Colonic mucosa (tissue), 4 donors: ENCODE measurements at regions not wholly inside any gene's neighbourhood (a gene's known extent, or its start where the extent isn't known, plus 50 kb on each side); places are given as distances from the start of the nearest gene placed in this dataset.

ENCODE experiments used
- DNase-seq: peaks from one replicate; pipeline ENCODE4 v3.0.0-alpha.2; 2020
- H3K27ac ChIP-seq: fragments of 200-600 bp; one replicate; pipeline ENCODE4 v1.8.0; 2021
- H3K27me3 ChIP-seq: fragments of 200-600 bp; one replicate; pipeline ENCODE4 v1.8.0; 2021
- H3K36me3 ChIP-seq: fragments of 200-600 bp; one replicate; pipeline ENCODE4 v1.8.0; 2021
- H3K4me1 ChIP-seq: fragments of 200-600 bp; one replicate; pipeline ENCODE4 v1.8.0; 2021; ENCODE audit warnings: mild to moderate bottlenecking
- H3K4me3 ChIP-seq: fragments of 200-600 bp; one replicate; pipeline ENCODE4 v1.8.0; 2021
- H3K9ac ChIP-seq, 2 donors: one replicate each; pipeline ENCODE4 v1.7.0; 2013; ENCODE audit warnings: control low read depth in 2 of 2, low read depth in 2 of 2, low read length in 2 of 2
- H3K9me3 ChIP-seq: fragments of 200-600 bp; one replicate; pipeline ENCODE4 v1.8.0; 2021
- intact Hi-C: fragments of 100-400 bp; cut with DNase I; formaldehyde crosslinking; loops from one replicate; pipeline ENCODE4 v1.14.1; 2022
- TF ChIP-seq, protein P1 (sequence below): fragments of 200-600 bp; IDR thresholded peaks from one replicate; pipeline ENCODE4 v1.8.0; 2022; ENCODE audit warnings: antibody characterized with exemption, mild to moderate bottlenecking
- donor health status: healthy.
- donor health status: DM: no; HTN: no; CAD: no.
- donor health status: DM: no; HTN: no; CAD: no.

DNA sequence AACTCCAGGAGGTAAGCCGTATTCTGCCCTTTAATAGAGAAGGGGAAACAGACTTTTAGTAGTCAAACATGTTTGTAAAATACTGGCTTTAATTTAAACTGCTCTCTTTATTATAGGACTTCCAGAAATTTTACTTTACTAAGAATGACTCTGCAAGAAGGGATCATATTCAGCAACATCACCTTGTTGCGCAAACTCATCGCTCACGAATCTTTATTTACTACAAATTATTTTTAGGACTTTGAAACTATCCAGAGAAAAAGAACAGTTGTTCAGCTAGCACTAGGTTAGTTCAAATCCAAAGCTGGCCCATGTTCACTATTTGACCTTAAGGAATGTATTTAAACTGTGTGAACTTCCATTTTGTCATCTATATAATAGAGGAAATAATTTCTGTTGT is 498.3 kb upstream of the TENM4 start:
- intact Hi-C loops: no loop called here
- no peak overlapping the region for H3K9ac ChIP-seq
- no peaks in the 10 kb centered on the region for H3K4me1 ChIP-seq
- H3K9me3 ChIP-seq: no peaks in the 10 kb centered on the region
- H3K36me3 ChIP-seq: no peaks in the 10 kb centered on the region
- no peak overlapping the region for H3K4me3 ChIP-seq
- H3K27ac ChIP-seq: no peak overlapping the region
- H3K27me3 ChIP-seq: no peaks in the 10 kb centered on the region
- no peak for DNase-seq
- TF ChIP-seq, protein P1, sequence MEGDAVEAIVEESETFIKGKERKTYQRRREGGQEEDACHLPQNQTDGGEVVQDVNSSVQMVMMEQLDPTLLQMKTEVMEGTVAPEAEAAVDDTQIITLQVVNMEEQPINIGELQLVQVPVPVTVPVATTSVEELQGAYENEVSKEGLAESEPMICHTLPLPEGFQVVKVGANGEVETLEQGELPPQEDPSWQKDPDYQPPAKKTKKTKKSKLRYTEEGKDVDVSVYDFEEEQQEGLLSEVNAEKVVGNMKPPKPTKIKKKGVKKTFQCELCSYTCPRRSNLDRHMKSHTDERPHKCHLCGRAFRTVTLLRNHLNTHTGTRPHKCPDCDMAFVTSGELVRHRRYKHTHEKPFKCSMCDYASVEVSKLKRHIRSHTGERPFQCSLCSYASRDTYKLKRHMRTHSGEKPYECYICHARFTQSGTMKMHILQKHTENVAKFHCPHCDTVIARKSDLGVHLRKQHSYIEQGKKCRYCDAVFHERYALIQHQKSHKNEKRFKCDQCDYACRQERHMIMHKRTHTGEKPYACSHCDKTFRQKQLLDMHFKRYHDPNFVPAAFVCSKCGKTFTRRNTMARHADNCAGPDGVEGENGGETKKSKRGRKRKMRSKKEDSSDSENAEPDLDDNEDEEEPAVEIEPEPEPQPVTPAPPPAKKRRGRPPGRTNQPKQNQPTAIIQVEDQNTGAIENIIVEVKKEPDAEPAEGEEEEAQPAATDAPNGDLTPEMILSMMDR: no peak

DNA sequence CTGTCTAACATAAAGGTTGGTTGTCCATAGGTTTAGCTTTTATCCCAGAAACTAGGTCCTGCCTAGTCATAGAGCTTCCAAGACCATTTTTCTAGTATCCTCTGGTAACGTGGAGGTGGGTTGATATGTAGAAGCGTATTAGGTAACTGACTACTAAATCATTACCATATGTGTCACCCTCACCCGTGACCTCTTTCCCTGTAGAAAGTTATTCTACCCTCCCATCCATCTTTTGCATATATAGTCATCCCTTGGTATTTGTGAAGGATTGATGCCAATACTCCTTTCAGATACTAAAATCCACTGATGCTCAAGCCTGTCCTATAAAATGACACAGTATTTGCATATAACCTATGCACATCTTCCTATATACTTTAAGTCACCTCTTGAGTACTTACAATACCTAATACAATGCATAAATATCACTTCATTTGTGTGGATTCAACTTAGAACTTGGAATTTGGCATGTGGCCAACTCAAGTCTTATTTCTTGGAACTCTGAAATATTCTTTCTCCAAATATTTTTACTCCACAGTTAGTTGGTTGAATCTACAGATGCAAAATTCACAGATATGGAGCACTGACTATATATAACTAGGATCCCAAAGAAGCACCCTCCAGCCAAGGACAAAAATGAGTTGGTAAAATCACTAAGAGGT is 497.0 kb upstream of the TENM4 start:
- Histone ChIP-seq H3K36me3 (no peaks in the 10 kb centered on the region), H3K9me3 (no peaks in the 10 kb centered on the region), H3K27ac (no peak overlapping the region), H3K4me3 (no peak overlapping the region), H3K27me3 (no peaks in the 10 kb centered on the region), H3K4me1 (no peaks in the 10 kb centered on the region), H3K9ac (no peak overlapping the region)
- TF ChIP-seq, protein P1: no peak
- intact Hi-C loops: no loop called here
- DNase-seq: no peak

DNA sequence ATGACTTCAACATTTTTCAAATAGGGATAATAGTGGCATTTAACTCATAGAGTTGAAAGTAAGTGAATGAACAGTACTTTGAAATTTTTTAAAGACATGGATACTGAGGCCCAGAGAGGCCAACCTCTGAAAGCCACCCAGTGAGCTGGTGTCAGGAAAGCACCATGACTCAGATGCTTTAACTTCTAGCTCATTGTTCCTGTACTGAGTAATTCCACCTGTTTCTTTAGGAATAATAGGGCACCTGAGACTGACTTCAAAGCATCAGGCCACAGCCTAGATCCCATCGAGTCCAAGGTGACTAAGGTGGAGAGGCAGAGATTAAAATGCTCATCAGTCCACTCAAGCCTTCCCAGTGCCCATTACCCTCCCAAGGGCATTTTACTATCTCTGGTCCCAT is 491.8 kb upstream of the TENM4 start:
- TF ChIP-seq, protein P1: no peak
- DNase-seq: no peak

DNA sequence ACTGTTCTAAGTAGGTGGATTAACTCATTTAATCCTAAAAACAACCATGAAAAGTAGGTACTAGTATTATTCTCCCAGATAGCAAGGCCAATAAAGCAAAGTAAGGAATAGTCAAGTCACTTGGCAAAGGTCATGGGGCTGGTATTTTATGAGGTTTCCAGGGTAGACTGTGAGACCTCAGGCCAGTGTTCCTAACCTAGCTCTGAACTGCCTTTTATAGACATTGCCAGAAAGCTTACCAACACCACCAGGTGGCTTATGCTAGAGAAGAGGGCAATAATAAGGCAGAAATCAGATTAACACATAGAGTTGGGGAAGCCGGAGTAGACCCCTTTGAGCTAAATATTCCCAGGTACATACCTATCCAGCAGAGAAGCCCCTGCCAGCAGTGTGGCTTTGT is 490.9 kb upstream of the TENM4 start:
- no peaks in the 10 kb centered on the region for H3K9me3 ChIP-seq

More for the DNA sequence above, 491.8 kb upstream of the TENM4 start:
- no peak overlapping the region for H3K4me3 ChIP-seq
- no peaks in the 10 kb centered on the region for H3K27me3 ChIP-seq
- intact Hi-C loops: no loop called here
- H3K9me3 ChIP-seq: no peaks in the 10 kb centered on the region
- no peak overlapping the region for H3K27ac ChIP-seq
- no peak overlapping the region for H3K9ac ChIP-seq
- H3K4me1 ChIP-seq: no peaks in the 10 kb centered on the region
- no peaks in the 10 kb centered on the region for H3K36me3 ChIP-seq

DNA sequence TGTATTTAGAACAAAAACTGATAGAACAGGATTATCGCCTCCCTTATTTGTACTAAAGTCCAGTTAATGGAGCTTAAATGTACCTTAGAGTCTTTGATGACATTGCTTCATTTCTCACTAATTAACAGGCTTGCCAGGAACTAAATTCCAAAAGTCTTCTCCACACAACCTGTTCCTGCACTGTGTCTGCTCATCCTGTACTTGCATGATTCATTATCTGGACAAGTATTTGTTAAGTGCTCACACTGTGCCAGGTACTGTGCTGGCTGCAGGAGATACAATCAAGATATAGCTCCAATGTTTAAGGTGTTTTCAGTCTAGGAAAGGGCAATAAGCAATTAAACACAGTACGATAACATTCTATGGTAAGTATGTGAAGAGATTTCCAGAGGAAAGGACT is 485.9 kb upstream of the TENM4 start:
- no peak for DNase-seq

More for the DNA sequence above, 490.9 kb upstream of the TENM4 start:
- Histone ChIP-seq H3K36me3 (no peaks in the 10 kb centered on the region), H3K27ac (no peak overlapping the region), H3K9ac (no peak overlapping the region), H3K27me3 (no peaks in the 10 kb centered on the region), H3K4me1 (no peaks in the 10 kb centered on the region), H3K4me3 (no peak overlapping the region)
- no peak for DNase-seq
- TF ChIP-seq, protein P1: no peak
- intact Hi-C loops: no loop called here

More for the DNA sequence above, 485.9 kb upstream of the TENM4 start:
- H3K4me3 ChIP-seq: no peak overlapping the region
- H3K36me3 ChIP-seq: no peaks in the 10 kb centered on the region
- no peak overlapping the region for H3K9ac ChIP-seq
- no peaks in the 10 kb centered on the region for H3K4me1 ChIP-seq
- intact Hi-C loops: no loop called here
- no peaks in the 10 kb centered on the region for H3K27me3 ChIP-seq
- no peaks in the 10 kb centered on the region for H3K9me3 ChIP-seq
- TF ChIP-seq, protein P1: no peak
- H3K27ac ChIP-seq: no peak overlapping the region
